Stimulated activated CD8-positive, alpha-beta memory T cell treated with anti-CD3 and anti-CD28 coated beads, Interleukin-2, amount 100 ng/mL, for 1 hour (primary cell): ENCODE measurements at regions not wholly inside any gene's neighbourhood (a gene's known extent, or its start where the extent isn't known, plus 50 kb on each side); places are given as distances from the start of the nearest gene placed in this dataset.
"Not testable (repeated sequence)": the region's sequence is repeated elsewhere in the genome, so short reads cannot be mapped to it uniquely, and the experiment has no call there.

Source experiments
- DNase-seq, 2 donors: peaks; one replicate each; pipeline ENCODE4 v3.0.0-alpha.2; 2020; ENCODE audit warnings: low read depth in 2 of 2

DNA sequence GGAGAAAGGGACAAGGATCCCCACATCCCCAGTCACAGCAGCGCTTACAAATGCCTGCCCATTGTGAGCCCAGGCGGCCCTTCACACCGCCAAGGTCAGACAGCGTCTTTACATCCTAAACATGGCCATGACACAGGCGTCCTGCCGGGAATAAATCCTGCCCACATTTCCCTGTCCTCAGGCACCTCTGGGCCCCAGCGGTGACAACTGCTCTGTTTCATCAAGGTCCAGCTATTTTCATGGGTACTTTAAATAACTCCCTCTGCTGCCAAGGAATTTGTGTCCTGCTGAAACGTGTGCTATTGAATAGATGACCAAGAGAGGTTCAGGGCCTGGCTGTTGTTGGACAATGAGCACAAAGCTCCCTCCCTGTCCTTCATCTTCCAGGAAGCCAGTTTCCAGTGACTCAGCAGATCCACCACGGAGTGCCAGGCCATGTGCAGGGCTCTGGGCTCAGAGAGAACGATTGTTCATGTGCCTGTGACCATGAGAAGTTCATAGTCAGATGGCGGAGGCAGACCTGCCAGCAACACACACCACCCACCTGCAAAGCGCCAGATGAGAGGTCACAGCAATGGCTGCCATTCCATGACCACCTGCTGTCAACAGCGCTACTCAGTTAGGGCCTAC, 195.8 kb downstream of the MATN1 start:
- no peak for DNase-seq

DNA sequence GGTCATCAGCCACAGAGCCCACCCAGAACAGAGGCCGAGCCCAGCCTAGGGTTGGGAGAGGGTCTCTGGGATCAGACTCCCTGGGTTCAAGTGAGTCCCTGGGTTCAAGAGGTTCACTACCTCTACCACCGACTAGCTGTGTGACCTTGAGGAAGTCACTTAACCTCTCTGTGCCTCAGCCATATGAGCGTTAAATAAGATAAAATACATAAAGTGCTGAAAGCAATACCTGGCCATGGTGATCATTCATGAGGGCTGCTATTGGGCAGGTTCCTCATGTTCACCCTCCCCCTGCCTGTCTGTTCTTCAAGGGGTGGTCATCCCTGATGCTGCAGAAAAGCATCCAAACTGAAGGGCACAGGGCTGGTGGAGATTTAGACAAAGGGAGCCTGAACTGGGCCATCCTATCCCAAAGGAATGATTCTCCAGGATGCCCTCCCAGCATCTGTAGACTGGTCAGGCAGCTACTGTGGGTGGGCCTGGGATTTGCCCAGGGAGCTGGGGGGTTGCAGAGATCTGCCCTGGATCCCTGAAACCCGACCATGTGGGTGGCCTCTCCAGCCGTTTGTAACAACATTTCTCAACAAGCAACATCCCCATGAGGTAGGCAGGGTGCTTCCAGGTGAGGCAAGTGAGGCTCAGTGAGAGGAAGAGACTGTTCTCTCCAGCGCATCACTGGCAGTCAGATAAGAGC, 196.6 kb downstream of the MATN1 start:
- no peak for DNase-seq

DNA sequence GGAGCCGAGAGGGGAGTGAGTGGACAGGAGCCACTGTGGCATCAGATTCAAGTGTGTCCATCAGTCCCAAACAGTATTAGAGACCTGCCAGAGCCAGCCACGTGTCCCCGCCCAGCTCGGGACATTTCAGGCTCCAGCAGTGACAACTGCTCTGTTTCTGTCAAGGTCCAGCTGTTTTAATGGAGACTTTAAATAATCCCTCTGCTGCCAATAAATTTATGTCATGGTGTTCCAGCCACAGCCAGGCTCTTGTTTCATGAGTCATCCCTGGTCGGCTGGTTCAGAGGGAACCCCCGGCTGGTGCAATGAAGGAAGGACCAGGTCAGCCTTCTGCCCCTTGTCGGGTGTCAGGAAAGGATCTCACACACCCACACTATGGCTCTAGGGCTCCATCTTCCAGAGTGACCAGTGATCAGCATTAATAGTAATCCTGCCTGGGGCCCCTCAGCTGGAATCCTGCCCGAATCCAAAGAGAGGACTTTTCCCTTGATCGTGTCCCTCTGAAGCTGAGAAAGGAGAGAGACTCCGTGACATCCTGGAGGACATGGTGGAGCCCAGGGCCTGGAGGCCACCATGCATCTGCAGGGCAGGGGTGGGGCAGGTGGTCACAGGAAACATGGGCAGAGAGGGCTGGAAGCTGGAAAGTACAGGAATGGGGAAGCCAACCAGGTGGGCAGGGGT, 197.3 kb downstream of the MATN1 start:
- DNase-seq: no peak

DNA sequence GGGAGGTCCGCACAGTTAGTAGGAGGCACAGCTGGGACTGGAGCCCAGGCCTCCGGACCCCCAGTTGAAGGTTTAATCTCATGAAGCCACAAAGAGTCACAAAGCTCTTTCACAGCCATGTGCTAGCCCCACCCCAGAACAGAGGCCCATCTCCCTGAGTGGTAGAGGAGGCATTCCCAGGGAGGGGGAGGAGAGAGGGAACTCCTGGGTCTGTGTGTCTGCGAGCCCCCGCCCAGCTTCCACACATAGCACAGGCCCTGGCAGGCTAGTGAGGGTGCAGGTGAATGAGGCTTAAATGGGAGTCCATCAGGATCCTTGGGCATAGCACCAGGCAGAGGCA, 197.8 kb downstream of the MATN1 start:
- DNase-seq: no peak

DNA sequence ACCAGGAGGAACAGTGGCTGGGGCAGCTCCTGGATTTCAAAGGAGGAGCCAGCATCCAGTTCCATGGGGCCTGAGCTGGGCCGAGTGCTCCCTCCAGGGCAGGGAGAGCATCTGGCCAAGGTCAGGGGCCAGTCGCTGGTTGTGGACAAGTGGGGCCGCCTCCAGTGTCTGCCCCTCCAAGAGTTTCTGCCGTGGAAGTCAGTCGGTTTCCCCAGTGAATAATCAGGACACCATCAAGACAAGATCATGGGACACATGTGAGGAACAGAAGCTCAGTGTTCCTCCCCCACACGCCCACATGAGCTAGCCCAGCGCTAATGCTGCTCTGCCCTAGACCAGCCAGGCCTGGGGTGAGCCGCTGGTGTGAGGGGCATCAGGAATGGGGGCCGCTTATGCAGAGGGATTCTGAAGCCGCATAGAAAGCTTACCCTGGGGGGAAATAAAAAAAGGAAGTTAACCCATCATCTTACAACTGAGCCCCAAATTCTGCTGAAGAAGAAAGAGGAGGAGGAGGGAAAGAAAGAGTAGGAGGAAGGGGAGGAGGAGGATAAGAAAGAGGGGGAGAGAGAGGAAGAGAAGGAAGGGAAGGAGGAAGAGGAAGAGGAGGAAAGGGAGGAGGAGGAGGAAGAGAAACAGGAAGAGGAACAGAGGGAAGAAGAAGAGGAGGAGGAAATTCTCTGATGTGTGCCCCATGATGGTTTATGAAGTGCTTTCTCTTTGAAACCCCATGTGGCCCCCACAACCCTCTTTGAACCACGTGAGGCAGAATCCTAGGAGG, 198.4 kb downstream of the MATN1 start:
- no peak for DNase-seq

DNA sequence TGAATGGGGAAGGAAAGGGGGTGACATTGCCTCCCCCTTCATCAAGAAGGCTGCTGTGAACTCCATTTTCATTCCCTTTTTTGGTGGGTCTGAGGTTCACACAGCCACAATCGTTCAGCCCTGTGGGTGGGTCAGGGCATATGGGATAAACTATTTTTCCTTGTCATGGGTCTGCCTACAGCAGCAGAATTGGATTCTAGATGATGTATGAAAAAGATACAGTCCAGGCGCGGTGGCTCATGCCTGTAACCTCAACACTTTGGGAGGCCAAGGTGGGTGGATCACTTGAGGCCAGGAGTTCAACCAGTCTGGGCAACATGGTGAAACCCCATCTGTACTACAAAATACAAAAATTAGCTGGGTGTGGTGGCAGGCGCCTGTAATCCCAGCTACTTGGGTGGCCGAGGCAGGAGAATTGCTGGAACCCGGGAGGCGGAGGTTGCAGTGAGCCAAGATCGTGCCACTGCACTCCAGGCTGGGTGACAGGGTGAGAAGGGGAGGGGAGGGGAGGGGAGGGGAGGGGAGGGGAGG, 199.3 kb downstream of the MATN1 start:
- DNase-seq: not testable (repeated sequence)

DNA sequence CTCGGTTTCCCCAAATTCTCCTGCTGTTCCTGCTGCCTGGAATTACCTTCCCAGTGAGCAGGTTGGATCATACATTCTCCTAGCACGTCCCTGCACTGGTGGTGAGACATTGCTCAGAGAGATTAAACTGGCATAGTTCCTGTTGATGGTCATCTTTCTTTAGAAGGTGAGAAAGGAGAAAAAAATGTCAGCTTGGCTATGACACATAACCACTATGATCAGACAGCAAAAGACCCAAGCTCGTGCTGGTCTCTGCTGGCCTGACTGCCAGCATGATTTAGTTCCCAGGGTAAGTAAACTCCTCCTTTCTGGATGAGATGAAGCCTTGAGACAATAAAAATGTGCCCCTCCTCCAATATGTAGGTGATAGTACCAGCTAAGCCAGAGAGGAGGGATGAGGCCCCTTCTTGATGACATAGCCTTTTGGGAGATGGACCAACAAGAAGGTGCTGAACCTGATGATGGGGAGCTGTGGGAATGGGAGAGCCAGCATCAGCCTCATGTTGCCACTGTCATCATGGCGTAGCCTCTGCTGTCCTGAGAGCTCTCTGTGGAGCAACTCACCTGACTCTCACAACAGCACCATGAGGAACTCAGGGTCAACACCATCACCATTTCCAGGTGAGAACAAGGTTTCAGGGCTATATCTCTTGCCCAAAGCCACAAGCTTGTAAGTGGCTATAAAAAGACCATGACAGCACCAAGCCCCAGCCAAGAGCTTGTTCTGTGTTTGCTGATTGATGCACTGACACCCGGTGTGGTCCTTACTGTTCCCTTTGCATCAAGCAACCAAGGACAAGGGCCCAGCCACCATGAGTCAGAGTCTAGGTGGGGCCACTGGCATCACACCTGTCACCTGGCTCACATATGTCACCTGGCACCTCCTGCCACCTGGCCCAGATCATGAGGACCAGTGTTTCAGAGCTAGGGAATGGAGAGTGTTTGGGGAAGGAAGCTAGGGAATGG, 200.0 kb downstream of the MATN1 start:
- DNase-seq: no peak

DNA sequence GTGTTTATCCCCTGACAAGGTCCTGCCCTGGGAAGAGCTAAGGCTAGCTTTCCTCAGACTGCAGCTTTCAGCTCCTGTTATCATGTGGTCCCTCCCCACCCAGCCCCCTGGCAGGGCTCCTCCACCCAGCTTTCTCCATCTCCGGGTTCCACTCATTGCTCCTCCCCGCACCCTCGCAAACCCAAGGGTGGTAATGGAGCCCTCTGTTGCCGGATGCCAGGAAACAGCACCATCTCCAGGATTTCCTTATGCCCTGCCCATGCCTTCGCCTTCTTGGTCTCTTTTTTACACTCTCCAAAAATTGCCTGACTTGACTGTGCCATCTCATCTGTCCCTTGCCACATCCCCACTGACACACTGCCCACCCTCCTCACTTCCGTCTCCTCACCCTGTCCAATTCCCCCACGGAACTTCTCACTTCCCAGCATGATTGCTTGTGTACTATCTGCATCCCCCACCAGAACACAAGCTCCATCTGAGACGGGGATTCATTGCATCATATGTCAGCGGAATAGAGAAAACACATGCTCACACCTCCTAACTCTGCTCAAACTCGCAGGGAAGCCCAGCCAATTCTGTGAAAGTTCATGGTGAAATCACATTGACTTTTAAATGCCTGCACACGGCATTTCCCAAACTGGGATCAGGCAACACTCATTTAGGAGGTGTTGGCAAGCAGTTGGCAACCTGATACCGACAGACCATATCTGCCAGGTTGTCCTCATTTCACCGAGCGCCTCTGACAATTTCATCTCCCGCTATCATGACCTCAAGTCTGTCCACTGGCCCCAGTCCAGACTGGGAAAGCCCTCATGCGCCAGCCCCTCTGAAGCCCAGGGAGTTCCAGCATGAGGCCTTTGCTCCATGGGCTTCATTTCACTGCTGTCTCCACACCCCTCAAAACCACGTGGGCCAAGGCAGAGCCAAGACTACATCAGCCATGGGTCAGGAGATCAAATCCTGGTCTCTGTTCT, 201.1 kb downstream of the MATN1 start:
- DNase-seq: no peak

DNA sequence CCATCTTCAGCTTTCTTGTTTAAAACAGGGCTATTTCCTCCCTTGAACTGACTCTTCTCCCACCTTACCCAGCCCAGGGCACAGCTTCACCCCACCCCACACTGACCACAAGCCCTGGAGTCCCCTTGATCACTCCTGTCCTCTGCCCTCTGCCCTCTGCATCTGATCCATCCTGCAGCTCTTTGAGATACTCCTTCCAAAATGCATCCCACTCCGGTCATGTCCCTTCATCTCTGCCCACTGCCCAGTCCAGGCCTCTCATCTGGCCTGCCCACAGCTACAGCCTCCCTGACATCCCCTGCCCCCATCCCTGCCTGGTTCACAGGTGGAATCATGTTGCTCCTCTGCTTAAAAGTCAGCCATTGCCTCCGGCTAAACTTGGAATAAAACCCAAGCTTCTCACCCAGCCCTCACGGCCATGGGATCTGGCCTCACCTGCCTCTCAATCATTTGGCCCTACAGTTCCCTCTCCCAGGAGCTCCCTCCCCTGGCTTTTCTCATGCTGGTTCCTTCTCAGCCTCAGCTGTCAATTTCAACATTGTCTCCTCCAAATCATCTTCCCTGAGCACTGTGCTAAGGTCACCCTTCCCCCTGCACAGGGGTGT, 202.0 kb downstream of the MATN1 start:
- no peak for DNase-seq

DNA sequence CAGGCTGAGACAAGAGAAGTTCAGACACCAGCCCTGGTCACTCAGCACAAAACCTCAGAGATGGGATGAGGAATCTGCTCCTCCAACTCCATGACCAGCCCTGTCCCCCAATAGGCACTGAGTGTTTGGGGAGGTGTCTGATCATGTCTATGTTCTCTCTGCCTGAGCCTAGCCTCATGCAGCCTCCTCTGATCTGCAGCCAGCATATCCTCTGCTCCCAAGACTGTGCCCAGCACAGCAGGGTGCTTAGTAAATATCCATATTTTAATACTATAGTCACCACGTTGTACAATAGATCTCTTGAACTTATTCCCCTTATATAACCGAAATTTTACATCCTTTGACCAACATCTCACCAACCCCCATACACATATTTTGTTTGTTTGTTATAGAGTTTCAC, 202.9 kb downstream of the MATN1 start:
- no peak for DNase-seq

DNA sequence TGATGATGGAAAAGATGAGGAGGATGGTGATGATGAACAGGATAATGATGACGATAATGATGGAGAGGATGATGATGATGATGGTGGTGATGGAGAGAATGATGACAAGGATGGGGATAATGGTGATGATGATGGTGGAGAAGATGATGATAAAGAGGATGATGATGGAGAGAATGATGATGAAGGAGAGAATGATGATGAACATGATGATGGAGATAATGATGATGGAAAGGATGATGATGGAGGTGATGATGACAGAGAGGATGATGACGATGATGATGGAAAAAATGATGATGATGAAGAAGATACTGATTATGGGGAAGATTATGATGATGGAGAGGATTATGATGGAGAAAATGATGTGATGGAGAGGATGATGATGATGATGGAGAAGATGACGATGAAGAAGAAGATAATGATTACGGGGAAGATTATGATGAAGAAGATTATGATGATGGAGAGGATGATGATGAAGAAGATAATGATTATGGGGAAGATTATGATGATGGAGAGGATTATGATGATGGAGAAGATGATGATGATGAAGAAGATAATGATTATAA, 204.1 kb downstream of the MATN1 start:
- no peak for DNase-seq

DNA sequence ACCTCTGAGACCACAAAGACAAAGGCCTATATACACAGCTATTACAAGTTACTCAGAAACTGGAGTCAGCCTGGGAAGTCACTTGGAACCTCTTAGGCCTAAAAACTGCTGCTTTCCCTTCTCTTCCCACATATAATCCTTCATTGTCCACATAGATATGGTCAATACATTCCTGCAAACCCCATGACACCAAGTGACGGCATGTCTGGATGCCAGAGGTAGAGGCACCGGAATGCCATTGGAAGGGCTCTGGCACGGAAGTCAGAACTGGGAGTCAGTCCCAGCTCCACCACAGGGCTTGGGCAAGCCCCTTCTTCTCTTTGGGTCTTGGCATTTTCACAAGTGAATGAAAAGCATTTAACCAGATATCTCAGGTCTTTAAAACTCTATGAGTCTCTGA, 204.7 kb downstream of the MATN1 start:
- DNase-seq: no peak

DNA sequence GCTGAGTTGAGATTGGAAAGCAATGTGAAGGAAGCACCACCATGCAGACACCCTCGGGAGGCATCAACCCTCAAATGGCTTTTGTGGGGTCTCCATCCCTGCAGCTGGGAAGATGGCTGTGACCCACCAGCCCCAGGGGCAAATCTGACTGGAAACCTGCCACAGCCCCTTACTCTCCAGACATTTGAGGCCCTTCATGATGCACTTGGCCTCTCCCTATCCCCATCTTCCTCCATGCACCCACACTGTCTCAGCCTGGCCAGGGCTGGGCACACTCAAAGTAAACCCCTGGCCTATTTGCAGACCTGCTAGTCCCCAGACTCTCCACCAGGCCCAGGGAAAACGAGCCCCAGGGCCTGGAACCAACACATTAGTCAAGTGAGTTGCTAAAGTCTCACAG, 205.2 kb downstream of the MATN1 start:
- no peak for DNase-seq

DNA sequence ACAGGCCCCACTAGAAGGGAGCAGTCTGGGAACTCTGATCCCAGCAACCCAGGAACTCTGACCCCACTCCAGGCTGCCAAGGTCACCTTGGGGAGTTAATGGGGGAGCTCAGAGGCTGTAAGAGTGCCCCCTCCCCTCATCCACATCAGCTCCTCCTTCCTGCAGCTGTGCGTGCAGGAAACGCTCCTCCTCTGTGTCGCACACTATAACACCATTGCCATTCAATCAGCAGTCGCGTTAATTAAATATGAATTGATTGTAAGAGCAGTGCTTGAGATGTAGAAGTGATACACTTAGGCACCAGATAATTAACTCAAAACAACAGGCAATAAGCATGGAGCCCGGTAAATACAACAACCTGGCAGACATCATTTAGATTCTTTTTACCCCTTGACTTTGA, 205.7 kb downstream of the MATN1 start:
- DNase-seq: not testable (repeated sequence)

DNA sequence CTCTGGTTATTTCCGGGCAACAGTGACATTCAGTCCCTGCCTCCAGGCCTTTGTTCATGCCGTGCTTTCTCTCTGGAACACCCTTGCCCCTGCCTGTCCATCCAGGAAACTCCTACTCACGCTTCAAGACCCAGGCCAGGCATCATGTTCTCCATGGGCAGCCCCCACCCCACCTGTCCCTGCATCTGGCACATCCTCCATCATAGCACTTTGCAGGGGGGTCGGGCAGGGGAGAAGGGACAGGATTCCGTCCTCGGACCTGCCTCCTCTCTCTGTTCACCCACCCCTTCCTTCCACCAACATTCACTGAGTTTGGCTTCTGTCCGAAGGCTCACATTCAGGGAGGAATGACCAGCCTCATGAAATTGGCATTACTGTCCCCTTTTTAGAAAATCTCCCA, 206.1 kb downstream of the MATN1 start:
- not testable (repeated sequence) for DNase-seq

DNA sequence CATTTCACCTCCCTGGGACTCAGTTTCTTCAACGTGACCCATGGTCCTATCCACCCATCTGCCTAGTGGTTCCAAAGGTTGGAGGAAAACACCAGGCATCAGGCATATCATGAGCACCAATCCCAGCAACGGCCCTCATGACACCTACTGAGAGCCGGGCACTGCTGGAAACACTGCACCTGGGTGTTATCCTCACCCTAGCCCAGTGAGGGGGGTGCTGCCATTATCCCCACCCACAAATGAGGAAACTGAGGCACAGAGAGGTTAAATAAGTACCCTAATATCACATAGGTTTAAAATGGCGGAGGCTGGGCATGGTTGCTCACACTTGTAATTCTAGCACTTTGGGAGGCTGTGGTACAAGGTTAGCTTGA, 206.9 kb downstream of the MATN1 start:
- no peak for DNase-seq

DNA sequence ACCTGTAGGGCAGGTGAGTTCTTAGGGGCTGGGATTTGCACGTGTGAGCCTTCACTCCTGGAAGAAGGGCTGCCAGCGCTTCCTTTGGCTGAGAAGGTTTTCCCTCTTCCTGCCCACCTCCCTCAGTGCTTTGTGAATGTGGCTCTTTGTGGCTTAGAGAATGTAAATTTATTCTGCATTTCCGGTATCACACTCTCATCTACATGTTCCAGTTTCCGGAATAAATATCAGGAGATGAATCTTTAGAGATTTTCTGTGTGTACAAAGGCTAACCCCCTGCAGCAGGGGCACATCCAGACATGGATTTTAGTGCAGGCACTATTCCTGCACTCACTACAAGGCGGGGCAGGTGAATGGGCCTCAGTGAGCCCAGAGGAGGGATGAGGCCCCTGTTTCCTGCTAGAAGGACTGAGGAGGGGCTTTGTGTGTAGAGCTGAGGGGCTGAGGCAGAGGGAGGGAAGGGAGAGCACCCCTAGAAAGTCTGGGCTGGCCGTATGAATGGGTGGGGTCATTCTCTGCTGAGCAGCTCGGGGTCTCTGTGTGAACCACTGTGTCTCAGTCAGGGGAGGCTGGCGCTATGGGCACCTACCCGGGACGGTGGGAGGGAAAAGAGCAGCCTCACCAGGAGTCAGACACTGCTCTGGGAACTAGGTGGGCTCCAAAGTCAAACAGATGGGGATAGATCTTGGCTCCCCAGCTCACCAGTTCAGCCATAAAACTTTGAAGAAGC, 207.5 kb downstream of the MATN1 start:
- DNase-seq: no peak

DNA sequence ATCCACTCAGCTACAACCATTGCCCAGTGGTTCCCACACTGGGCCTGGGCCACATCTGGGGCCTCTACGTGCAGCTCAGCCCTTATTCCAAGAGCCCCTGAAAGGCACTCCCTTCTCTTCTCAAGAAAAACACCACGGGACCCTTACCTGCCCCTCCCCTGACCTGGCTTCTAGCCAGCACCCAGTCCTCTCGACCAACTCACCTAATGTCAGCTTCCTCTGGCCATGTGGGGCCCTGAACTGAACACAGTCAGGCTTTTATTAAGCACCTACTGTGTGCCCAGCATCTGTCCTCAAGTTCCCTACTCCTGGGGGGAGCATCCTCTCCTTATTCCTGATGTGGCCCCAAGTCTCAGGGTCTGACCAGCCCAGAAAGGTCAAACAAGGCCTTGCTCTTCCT, 208.4 kb downstream of the MATN1 start:
- DNase-seq: no peak
